ENCODE measurements at regions not wholly inside any gene's neighbourhood (a gene's known extent, or its start where the extent isn't known, plus 50 kb on each side); places are given as distances from the start of the nearest gene placed in this dataset.
A peak's percentile ranks its signal among the peaks of the same experiment; 100 is the strongest.

DNA sequence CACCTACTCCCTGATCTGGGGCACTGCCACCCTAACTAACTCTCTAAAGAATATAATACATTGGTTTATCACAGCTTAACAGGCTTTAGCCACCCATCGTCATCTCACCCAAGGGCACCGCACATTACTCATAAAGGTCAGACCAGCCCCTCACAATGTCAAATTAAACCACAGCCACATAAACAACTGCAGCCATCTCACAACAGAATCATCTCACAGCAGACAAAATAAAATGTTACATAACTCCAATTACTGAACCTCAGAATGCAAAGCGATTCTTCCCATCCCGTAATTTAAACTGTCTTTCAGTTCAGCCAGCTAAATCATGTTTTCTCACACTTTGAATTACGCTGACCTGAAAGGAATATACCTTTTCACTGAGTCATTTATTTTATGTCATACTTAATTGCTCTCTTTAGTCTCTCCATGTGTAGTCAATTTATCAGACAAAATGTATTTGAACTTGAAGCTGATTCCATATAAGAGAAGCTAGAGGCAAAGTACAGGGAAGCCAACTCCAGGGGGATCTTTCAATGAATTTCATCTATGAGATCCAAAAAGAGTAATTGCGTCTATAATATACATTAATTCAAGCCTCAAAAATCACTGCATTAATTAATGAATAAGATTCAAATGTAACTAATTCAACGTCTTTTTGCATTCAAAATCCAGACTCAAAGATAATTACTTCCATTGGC is 96.9 kb upstream of the NEBL start:
- DNase-seq (ENCODE audit: low spot score), result no peak

DNA sequence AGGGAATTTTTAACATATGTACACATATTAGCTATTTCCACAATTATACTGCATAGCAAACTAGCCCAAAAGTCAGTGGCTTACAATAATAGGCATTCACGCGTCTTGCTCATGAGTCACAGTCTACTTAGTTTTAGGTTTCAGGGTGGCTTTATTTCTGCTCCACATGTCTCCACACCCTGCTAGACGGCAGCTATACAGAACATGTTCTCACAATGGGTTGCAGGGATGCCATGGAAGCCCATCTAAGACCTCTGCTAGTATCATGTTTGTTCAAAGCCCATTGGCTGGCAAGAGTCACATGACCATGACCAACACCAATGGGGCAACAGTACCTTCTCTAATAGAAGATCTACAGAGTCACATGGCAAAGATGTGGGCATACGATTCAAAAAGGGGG is 96.3 kb upstream of the NEBL start:
- no peak for FAIRE-seq
- DNase-seq (ENCODE audit: low spot score), result no peak

More for the DNA sequence above, 96.9 kb upstream of the NEBL start:
- FAIRE-seq, result no peak

DNA sequence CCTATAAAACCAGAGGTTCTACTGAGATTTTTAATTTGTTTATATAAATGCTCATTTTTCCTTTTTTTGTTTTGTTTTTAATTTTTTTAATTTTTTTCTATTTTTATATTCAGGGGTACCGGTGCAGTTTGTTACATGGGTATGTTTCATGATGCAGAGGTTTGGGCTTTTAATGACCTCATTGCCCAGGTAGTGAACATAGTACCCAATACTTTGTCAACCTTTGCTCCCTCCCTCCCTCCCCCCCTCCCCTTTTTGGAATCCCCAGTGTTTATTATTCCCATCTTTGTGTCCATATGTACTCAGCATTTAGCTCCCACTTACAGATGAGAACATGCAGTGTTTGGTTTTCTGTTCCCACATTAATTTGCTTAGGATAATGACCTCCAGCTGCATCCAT is 94.4 kb upstream of the NEBL start:
- DNase-seq (ENCODE audit: low spot score) (no peak), FAIRE-seq (no peak)

DNA sequence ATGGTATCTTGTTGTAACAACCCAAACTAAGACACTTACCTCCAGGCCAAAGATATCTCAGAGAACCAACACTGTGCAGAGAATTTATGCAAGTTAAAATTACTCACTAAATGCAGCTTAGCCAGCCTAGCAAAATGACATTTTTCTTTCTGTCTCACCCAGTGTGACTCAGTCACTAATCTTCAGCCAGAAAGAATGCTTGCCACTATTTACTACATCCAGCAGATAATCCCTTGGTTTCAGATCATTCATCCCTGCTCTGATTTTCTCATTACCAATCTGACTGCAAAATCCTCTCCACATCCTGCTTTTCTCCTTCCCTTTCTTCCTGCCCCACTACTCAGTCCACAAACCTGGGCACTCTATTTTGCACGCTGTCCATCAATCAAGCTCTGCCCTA is 93.5 kb upstream of the NEBL start:
- FAIRE-seq, result peak; percentile 80
- DNase-seq (ENCODE audit: low spot score), result peak; percentile 75

DNA sequence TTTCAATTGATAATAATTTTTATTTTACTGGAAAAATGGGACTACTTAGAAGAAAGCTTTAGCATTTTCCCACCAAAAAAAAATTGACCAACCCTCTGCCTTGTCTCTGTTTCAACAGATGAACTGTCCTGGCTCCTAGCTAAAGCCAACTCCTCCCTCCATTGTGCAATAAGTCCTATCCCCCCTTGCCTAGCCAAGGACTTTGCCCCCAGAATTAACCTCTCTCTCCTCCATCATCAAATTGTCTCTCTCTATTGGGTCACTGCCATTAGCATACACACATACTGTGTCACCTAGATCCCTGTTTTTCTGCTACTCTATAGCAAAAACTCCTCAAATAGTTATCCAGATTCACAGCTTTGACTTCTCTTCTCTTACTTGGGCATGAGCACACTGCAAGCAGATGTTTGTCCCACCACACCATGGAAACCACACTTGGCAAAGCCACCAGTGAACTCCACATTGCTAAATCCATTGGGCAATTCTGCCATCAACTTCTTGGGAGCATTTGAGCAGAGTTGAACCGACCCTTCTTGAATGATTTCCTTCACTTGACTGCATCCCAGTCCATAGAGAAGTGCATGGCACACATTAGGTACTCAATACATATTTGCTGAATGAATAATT is 91.4 kb upstream of the NEBL start:
- no peak for DNase-seq (ENCODE audit: low spot score)
- no peak for FAIRE-seq

DNA sequence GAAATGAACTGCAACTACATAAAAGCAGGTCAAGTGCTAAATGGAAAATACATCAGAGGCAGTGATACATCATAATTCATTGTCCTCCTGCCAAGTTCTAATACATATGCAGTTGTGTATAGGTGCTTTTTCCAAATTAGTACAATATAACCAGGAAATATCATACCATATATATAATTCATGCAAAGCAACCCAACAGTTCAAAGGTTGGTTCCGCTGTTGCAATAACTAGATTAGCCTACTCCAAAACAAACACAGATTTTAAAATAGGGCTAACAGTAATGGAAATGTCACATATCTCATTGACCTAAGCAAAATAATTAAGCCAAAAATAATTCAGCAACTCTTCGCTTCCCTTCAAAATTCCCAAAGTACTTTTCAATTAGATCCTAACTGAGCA is 88.9 kb upstream of the NEBL start:
- FAIRE-seq (no peak), DNase-seq (ENCODE audit: low spot score) (no peak)

DNA sequence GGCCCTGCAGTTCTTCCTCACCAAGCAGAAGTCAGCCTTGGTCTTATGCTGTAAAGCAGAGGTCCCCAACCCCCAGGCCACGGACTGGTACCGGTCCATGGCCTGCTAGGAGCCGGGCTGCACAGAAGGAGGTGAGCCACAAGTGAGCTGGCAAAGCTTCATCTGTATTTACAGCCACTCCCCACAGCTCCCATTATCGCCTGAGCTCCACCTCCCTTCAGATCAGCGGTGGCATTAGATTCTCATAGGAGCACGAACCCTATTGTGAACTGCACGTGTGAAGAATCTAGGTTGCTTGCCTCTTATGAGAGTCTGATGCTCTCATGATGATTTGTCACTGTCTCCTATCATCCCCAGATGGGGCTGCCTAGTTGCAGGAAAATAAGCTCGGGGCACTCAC is 87.6 kb upstream of the NEBL start:
- DNase-seq (ENCODE audit: low spot score) (no peak), FAIRE-seq (no peak)

DNA sequence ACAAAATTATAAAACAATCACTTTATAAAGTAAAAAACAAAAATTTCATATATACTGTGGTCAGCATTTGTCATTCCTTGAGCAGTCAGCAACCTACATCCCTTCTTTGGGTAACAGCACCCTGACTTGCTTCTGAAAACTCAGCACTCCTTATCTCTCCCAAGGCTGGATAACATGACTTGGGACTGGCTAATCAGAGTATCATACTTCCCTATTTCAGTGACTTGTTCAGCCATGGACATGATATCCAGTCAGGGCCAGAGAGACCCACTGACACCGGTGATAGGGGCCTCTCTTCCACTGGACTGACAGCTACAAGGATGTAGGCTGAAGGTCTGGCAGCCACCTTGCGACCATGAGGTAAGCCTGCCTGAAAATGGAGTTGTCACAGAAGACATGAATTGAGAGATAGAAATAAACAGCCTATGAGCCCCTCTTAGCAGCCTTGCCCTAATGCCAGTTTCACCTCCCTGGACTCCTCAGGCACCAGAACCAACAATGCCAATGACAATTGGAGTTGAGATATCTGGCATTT is 84.4 kb upstream of the NEBL start:
- FAIRE-seq (no peak), DNase-seq (ENCODE audit: low spot score) (no peak)

DNA sequence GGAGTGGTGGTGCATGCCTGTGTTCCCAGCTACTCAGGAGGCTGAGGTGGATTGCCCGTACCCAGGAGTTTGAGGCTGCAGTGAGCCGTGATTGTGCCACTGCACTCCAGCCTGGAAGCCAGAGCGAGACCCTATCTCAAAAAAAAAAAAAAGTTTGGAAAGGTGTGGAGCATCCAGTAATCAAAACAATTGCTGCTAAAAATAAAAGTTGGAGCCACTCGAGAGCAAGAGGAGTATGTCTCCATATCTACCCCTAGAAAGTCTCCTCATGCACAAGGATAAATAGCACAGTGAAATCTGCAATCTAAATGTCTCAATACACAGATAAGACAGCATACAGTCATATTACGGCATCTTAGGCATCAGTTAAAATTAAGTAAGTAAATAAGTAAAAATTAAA is 81.5 kb upstream of the NEBL start:
- no peak for DNase-seq (ENCODE audit: low spot score)
- FAIRE-seq, result no peak

DNA sequence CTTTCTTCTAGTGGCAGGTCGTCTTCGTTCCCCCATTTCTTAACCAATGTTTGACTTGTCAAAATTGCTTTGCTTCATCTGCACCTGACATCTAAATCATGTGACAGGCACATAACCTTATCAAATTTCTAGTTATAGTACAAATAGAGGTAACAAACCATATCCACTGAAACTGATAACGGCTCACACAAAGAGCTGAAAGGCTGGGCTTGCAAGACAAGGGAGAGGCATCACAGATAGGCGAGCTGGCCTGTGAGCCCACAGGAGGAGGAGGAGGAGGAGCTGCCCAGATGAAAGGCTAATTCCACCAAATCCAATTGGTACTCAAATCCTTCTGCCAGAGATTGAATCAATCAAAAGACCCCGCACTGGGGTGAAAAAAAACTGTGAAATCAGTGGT is 80.2 kb upstream of the NEBL start:
- FAIRE-seq (no peak), DNase-seq (ENCODE audit: low spot score) (no peak)

DNA sequence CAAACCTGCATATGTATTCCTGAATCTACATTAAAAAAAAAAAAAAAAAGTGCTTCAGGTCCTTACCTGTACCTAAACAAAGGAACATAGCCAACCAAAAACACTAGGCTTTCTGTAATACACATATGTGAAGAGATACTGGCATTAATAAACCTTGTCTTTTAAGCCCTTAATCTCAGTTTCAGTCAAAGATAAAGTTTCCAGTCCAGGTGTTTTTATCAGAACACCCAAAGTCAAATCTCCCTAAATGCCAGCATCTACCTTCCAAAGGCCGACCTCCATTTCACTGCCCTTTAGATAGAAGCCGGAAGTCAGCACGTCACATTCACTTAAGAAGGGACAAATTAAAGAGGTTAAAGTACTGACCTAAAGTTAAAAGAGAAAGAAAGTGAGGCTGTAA is 79.8 kb upstream of the NEBL start:
- no peak for FAIRE-seq
- DNase-seq (ENCODE audit: low spot score), result no peak

DNA sequence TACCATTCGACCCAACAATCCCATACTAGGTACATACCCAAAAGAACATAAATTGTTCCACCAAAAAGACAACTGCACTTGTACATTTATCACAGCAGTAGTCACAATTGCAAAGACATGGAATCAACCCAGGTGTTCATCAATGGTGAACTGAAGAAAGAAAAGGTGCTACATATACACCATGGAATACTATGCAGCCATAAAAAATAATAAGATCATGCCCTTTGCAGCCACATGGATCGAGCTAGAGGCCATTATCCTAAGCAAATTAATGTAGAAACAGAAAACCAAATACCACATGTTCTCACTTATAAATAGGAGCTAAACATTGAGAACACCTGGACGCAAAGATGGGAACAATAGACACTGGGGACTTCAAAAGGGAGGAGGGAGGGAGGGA is 79.3 kb upstream of the NEBL start:
- FAIRE-seq (no peak), DNase-seq (ENCODE audit: low spot score) (no peak)

DNA sequence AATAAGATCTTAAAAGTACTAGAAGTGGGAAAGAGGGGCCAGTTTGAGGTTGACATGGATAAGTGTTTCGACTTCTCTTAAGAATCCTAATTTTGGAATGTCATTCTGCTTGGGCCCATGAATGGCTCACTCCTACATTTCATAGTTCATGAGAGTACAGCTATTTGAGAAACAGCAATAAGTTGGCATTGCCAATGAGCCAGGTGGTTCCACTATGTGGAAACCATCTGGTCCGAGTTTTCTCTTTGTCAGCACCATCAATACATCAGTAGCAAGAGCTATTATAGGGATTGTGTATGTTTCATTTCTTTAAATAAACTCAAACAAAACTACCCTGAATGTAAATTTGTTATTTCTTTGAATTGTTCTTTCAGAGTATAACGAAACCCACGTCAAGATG is 78.1 kb upstream of the NEBL start:
- FAIRE-seq, result no peak
- no peak for DNase-seq (ENCODE audit: low spot score)

DNA sequence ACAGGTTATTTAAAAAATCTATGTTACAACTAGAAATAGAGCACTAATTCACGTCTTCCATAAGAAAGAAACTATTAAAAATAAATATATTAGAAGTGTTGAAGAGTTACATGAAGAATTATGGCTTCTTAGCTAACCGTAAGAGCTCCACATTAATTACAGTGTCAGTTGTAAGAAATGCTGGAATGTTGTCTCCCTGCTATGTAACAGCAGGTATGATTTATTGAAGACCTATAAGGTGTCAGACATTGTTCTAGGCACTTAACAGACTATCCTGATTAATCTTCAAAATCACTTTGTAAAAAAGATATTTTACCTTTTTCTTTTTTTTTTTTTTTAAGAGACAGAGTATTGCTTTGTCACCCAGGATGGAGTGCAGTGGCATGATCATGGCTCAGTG is 75.8 kb upstream of the NEBL start:
- DNase-seq (ENCODE audit: low spot score), result no peak
- no peak for FAIRE-seq

DNA sequence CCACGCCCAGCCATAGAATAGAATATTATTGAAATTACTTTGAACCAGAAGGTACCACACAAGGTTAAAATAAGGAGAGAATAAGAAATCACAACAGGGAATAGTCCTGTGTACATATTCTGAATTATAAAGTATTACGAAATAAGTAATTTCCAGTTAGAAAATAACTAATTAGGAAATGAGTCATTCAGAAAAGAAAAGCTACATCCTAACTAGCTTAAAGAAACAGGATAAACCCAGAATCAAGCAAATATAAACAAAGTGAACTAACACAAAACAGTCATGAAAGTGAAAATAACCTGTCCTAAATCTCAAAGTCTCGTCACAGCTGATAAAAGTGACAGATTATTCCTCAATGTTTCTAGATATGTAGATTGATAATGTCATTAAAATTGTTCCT is 74.8 kb upstream of the NEBL start:
- no peak for FAIRE-seq
- DNase-seq (ENCODE audit: low spot score), result no peak

DNA sequence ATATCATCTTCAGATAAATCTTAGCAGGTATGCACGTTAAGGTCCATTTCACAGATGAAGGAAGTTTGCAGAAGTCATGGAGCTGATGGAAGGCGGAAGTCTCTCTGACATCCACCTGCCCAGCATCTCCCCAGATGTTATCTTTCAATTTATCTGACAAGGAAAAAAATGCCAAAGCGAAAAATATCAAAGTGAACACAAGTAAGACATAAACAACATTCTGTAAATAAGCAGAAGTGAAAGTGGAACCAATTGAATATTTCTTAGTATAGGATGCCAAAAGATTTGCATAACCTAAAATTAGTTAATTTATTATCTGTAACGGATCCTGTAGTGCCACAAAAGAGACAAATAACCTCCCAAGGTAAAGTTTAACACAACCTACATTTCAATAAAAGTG is 73.6 kb upstream of the NEBL start:
- no peak for FAIRE-seq

DNA sequence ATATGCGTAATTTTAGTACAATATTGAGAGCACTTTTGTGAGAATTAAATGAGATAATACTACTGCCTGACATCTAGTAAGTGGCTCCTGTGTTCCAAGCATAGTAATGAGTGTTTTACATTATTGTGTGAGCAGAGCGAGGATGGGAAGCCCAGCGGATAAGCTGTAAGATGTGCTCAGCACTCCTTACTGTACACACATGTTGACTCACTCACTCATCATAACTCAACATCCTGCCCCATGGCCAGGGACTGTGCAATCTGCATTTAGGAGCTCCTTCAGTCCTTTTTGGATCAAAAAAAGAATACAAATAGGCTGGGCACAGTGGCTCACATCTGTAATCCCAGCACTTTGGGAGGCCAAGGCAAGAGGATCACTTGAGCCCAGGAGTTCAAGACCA is 72.9 kb upstream of the NEBL start:
- no peak for FAIRE-seq

More for the DNA sequence above, 73.6 kb upstream of the NEBL start:
- no peak for DNase-seq (ENCODE audit: low spot score)

DNA sequence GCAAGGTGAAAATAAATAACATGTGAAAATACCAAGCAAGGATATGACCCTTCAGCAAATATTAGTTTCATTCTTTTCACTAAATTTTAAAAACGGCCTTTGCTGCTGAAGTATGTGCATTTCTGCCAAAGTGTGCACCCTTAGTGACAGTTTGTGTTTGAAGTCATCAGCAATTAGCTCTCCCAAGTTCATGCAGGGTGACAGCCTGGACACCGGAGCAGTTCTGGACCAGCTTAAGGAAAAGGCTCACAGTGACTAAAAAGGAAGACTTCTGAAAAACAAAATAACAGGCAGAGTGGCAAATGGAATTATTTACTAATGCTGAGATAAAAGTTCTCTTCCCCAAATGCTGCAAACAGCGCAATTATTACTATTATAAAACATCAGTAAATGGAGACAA is 69.3 kb upstream of the NEBL start:
- DNase-seq (ENCODE audit: low spot score), result no peak
- no peak for FAIRE-seq

More for the DNA sequence above, 72.9 kb upstream of the NEBL start:
- DNase-seq (ENCODE audit: low spot score), result peak; percentile 55

DNA sequence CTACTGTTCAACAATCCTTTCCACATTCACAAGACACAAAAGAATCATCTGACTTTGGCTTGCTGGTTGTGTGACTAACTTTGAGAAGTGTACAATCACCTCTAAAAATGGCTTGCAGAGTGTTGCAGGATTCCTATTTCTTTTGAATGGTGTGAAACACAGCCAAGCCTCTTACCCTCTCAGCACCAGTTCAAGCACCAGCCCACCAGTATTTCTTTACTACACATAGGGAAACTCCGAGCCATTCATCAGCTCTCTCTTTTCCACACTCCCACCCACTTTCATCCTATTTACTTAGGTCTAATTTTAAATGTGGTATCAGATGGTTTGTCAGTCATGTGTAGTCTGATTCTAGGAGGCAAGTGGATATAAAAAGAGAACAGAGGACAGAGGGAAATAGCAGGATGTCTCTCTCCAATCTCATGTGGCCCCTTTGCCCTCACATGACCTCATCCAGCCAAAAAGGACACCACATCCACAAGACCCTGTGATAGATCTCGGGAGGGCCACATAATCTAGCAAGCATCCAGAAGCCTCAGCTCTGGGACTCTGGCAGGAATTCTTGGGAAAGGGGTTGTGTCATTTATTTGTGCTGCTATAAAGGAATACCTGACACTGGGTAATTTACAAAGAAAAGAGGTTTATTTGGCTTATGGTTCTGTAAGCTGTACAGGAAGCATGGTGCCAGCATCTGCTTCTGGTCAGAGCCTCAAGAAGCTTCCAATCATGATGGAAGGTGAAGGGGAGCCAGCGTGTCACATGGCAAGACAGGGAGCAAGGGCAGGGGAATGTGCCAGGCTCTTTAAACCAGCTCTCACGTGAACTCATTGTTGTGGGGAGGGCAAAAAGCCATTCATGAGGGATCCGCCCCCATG is 66.8 kb upstream of the NEBL start:
- FAIRE-seq, result no peak
- DNase-seq (ENCODE audit: low spot score), result no peak

DNA sequence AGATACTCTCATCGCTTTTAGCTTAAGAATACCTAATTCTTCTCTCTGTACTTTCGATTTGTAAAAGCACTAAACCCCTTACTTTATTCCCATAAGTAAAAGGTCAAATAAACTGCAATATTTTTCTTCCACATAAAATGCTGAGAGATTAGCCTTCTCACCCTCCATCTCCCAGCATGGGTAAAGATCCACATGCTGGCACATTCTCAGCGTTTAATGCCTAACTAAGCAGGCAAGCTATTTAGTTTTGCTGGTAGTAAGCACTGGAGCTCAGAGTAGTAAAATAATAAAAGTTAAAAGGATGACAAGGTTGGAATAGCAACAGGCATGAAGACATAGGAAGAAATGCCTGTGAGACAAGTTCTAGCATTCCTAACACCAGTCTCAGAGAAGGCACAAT is 65.9 kb upstream of the NEBL start:
- DNase-seq (ENCODE audit: low spot score), result no peak
- FAIRE-seq, result no peak

DNA sequence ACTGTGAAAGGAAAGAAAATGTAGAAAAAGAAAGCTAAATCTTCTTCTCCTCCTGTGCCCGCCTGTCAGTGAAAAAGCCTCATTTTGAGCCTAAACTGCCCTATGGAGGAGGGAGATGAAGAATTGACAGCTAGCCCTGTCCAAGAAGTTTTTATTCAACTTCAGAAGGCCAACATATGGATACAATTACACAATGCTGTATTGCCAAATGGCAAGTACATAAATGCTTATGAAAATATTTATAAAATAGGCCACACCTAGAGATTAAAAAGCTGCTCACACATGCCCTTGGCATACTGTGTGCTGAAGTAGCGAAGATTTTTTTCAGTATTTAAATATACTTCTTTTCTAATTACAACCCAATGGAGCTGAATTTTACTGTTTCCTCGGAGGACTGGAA is 65.1 kb upstream of the NEBL start:
- FAIRE-seq (no peak), DNase-seq (ENCODE audit: low spot score) (no peak)

DNA sequence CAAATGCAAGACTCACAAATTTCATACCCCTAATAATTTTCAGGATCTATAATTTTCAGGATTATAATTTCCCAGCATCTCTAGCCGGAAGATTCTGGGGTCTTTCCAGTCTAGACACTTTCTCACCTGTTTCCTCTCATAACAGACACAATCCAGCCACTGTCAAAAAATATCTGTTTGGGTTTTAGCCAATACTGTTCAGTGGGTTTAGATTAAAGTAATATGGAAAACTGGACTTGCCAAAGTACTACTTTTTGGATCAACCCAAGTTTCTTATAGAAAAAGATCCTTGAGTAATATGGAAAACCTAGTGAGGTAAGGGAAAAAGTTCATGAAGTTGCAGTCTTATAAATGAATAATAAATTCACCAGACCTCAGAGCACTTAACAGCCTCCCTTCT is 62.1 kb upstream of the NEBL start:
- DNase-seq (ENCODE audit: low spot score) (no peak), FAIRE-seq (no peak)
